NCI-H1048 (cell line): ENCODE measurements at regions not wholly inside any gene's neighbourhood (a gene's known extent, or its start where the extent isn't known, plus 50 kb on each side); places are given as distances from the start of the nearest gene placed in this dataset.
"Not testable (repeated sequence)": the region's sequence is repeated elsewhere in the genome, so short reads cannot be mapped to it uniquely, and the experiment has no call there.

Source experiments
- DNase-seq: peaks from one replicate; lab custom pipeline; 2025; lab: John Stamatoyannopoulos, UW

DNA sequence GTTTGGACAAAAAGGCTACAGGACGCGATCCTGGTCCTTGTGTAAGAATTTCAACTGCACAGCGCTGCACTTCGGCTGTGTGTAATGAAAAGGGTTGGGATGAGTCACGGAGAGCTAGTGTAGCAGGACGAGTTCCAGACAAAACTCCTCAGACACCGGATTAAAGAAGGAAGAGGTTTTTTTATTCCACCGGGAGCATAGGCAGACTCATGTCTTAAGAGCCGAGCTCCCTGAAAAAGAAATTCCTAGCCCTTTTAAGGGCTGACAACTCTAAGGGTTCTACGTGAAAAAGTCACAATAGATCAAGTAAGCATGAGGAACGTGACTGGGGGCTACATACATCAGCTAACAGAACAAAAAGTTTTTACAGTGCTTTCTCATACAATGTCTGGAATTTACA, 54.8 kb upstream of the FAM90A1 start:
- not testable (repeated sequence) for DNase-seq

GRCh38 chr12:8285681-8286080, 58.3 kb upstream of the FAM90A1 start:
- DNase-seq, result not testable (repeated sequence)

DNA sequence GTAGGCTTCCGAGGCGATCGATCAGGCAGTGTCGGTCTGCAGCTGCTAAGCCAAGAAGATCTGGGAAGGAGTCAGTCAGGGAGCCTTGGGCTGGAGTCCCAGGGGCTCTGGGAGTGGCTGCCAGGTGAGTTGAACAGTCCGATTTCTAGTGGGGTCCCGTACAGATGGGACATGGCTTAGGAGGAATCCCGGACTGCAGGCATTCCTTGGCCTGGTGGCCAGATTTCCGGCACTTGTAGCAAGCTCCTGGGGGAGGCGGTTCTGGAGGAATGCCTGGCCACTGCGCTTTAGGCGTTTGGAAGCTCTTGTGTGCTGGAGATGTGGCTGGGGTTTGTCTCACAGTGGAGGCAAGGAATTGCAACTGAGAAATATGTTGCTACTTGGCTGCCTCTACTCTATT, 64.3 kb upstream of the FAM90A1 start:
- DNase-seq, result not testable (repeated sequence)

DNA sequence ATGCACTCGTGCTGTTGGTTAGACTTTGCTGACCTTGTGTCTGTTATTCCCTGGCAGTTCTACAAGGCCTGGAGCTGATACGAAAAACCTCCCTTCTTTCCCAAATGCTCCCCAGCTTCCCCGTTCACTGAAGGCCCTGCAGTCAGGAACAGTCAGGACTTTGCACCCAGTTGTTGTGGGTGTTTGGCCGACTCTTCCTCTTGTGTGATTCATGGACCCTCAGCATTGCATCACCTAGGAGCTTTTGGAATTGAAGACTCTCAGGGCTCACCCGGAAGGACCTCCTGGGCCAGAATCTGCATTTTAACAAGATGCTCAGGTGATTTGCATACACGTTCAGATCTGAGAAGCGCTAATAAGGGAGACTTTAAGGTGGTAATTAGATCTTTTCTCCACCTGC, 67.2 kb upstream of the FAM90A1 start:
- not testable (repeated sequence) for DNase-seq

- not testable (repeated sequence) for DNase-seq
Observed at GRCh38 chr12:8308611-8309010, 81.2 kb upstream of the FAM90A1 start.

GRCh38 chr12:8315997-8316396, 88.6 kb upstream of the FAM90A1 start:
- not testable (repeated sequence) for DNase-seq

DNA sequence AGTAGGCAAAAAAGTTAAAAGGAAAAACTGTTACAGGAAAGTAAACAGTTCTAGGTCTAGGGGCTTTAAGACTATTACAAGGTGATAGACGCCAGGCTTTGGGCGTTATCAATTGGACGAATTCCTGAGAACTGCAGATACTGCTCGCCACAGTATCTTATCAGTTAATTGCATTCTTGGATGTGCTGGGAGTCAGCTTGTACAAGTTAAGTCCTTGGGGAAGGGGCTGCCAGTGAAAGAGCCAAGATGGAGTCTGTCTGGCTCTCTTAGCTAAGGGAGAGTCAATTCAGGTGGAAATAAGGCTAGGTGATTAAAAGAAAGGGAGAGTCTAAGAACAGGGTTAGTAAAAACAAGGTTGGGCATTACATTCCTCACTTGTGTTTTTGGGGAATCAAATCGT, 90.3 kb upstream of the FAM90A1 start:
- not testable (repeated sequence) for DNase-seq

GRCh38 chr12:8320251-8320730, 92.9 kb upstream of the FAM90A1 start:
- DNase-seq, result not testable (repeated sequence)

DNA sequence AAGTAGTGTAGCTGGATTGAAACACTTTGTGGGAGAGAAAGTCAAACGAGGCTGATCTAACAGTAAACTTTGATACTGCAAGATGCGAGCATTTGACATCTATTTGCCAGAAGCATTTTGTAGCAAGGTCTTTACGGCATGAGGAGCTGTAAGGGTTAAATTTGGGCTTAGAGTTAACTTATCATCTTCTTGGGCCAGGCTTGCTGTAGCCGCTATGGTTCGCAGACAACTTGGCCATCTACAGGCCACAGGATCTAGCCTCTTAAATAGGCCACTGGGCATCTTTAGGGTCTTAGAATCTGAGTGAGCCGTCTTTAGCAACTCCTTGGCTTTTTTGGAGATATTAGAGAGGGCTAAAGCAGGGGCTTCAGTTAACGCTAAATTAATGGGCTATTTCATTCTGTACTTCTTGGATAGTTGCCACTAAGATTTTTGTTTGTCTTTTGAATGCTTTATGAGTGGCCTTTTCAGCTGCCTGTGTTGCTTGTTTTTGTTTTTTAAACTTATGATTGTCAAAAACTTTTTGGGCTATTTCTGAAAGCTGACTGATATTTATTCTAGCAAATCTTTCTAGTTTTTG, 93.5 kb upstream of the FAM90A1 start:
- DNase-seq, result not testable (repeated sequence)

DNA sequence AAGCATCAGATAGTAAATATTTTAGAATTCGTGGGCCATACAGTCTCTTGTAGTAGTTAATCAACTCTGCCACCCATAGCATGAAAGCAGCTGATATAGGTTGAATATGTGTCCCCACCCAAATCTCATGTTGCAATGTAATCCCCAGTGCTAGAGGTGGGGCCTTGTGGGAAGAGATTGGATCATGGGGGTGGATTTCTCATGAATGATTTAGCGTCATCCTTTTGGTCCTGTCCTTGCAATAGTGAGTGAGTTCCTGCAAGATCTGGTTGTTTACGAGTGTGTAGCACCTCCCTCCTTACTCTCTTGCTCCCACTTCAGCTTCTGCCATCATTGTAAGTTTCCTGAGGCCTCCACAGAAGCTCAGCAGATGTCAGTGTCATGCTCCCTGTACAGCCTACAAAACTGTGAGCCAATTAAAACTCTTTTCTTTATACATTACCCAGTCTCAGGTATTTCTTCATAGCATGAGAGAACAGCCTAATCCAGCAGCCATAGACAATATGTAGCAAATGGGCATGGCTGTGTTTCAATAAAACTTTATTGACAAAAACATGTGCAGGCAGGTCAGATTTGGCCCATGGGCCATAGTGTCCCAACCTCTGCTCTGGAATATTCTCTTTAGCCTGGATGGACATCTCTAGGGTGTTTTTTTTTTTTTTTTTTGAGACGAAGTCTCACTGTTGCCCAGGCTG, 97.9 kb upstream of the FAM90A1 start:
- DNase-seq, result not testable (repeated sequence)

GRCh38 chr12:8328835-8329234, 101.4 kb upstream of the FAM90A1 start:
- DNase-seq, result not testable (repeated sequence)

- not testable (repeated sequence) for DNase-seq
Observed at GRCh38 chr12:8332373-8332772, 105.0 kb upstream of the FAM90A1 start.

- not testable (repeated sequence) for DNase-seq
Observed at GRCh38 chr12:8351073-8351472, 104.7 kb upstream of the CLEC6A start.

DNA sequence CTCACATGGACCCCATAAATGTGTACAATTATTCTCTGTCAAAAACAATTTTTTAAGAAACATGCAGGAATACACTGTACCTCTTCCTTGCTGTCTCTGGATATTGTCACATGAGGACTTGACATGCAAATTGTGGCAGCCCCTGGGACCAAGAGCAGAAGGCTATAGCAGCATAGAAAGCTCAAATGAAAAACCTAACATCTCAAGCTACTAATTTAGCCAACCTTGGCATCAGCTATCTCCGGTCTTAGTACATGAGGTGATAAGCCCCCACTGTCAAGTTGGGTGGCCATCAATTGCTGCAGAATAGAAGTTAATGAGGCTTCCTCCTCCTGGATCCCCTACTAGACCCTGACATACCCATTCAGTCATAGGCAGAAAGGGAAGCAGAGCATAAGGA, 101.0 kb upstream of the CLEC6A start:
- DNase-seq, result not testable (repeated sequence)

DNA sequence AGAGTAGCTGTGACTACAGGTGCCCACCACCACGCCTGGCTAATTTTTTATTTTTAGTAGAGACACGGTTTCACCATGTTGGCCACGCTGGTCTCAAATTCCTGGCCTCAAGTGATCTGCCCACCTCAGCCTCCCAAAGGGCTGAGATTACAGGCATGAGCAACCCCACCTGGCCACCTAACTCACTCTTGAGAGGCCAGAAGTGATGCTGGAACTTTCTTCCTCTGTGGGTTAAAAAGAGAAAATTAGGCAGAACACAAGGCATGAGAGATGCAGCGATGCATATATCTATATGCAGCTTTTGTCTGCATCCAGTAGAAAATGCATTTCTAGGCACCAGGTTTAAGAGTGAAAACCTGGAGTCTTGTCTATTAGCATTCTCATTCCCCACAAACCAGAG, 100.2 kb upstream of the CLEC6A start:
- DNase-seq, result not testable (repeated sequence)

DNA sequence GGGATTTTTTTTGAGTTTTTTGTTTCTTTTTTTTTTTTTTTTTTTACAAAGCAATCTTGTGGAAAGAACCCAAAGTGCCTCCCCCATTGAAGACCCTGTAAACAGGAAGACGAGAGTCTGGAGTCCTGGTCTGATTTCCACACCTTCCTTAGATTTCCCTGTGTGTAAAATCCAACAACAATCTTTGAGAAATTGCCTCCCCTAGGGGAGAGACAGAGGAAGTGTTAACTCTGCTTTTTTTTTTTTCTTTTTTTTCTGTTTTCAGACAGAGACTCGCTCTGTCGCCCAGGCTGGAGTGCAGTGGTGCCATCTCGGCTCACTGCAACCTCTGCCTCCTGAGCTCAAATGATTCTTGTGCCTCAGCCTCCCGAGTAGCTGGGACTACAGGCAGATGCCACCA, 82.0 kb upstream of the CLEC6A start:
- not testable (repeated sequence) for DNase-seq

GRCh38 chr12:8375122-8375521, 80.6 kb upstream of the CLEC6A start:
- not testable (repeated sequence) for DNase-seq

GRCh38 chr12:8377756-8378155, 78.0 kb upstream of the CLEC6A start:
- not testable (repeated sequence) for DNase-seq

GRCh38 chr12:8382556-8382955, 73.2 kb upstream of the CLEC6A start:
- DNase-seq, result not testable (repeated sequence)

- DNase-seq, result not testable (repeated sequence)
Observed at GRCh38 chr12:8384686-8385085, 71.1 kb upstream of the CLEC6A start.

- DNase-seq, result not testable (repeated sequence)
Observed at GRCh38 chr12:8385431-8385830, 70.3 kb upstream of the CLEC6A start.

DNA sequence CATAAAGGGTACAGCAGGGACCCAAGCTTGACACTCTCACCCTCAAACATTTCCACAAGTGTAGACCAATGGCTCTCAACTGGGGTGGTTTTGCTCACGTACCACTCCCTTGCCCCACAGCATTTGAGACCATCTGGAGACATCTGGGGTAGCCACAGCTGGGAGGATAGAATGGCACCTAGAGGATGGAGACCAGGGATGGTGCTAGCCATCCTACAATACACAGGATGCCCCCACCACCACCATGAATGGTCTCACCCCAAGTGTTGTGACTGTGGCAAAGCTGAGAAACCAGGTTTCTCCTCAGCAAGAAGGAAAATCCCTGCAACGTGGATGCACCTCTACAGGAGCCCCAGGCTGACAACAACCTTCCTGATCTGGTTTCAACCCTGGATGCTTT, 69.1 kb upstream of the CLEC6A start:
- not testable (repeated sequence) for DNase-seq

DNA sequence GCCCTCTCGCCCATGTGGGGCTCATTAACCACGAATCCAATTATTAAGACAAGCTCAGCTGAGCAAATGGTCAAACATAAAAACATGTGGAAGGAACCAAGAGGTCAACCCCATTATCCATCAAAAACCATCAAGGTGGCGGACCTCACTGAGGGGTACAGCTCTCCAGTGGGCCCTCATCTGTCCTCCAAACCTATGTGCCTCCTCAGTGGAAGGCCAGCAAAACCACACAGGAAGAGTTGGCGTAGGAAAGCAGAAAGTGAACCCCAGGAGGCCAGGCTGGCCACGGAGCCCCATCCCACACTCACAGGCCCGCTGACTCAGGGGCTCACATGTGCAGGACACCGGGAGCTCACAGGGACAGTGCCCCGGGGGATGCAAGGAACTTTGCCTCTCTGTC, 66.5 kb upstream of the CLEC6A start:
- not testable (repeated sequence) for DNase-seq
